H9 (cell line): ENCODE measurements at regions not wholly inside any gene's neighbourhood (a gene's known extent, or its start where the extent isn't known, plus 50 kb on each side); places are given as distances from the start of the nearest gene placed in this dataset.

Experiments used
- DNase-seq: peaks from one replicate; pipeline ENCODE4 v3.0.0-alpha.2; 2017
- H2AFZ ChIP-seq: one replicate; pipeline ENCODE4 v1.6.1; 2013; ENCODE audit warnings: mild to moderate bottlenecking, low read length, control low read depth, moderate library complexity
- H2AK5ac ChIP-seq: 2 replicates; pipeline ENCODE4 v1.6.1; 2013; ENCODE audit warnings: low read length, control low read depth, mixed read lengths; ENCODE audit not compliant: insufficient read length
- H2BK120ac ChIP-seq: one replicate; pipeline ENCODE4 v1.6.1; 2013; ENCODE audit warnings: low read depth, mild to moderate bottlenecking, low read length, control low read depth, inconsistent platforms; ENCODE audit not compliant: poor library complexity, severe bottlenecking
- H2BK12ac ChIP-seq: 2 replicates; pipeline ENCODE4 v1.6.1; 2013; ENCODE audit warnings: low read length, control low read depth, mixed read lengths, low read depth; ENCODE audit not compliant: insufficient read length
- H2BK15ac ChIP-seq: 2 replicates; pipeline ENCODE4 v1.6.1; 2013; ENCODE audit warnings: low read depth, low read length, control low read depth
- H2BK20ac ChIP-seq: one replicate; pipeline ENCODE4 v1.6.1; 2013; ENCODE audit warnings: low read depth, mild to moderate bottlenecking, low read length, control low read depth, inconsistent platforms; ENCODE audit not compliant: poor library complexity, severe bottlenecking
- H2BK5ac ChIP-seq: 2 replicates; pipeline ENCODE4 v1.6.1; 2013; ENCODE audit warnings: low read length, control low read depth, mixed read lengths; ENCODE audit not compliant: insufficient read length
- H3K14ac ChIP-seq: 2 replicates; pipeline ENCODE4 v1.6.1; 2013; ENCODE audit warnings: low read length, control low read depth; ENCODE audit not compliant: insufficient read depth
- H3K18ac ChIP-seq: 2 replicates; pipeline ENCODE4 v1.6.1; 2013; ENCODE audit warnings: low read depth, mild to moderate bottlenecking, mixed read lengths, low read length, control low read depth; ENCODE audit not compliant: insufficient read length
- H3K23ac ChIP-seq: 2 replicates; pipeline ENCODE4 v1.6.1; 2013; ENCODE audit warnings: low read length, control low read depth, mixed read lengths, low read depth; ENCODE audit not compliant: insufficient read length
- H3K23me2 ChIP-seq: 2 replicates; pipeline ENCODE4 v1.6.1; 2013; ENCODE audit warnings: low read depth, mild to moderate bottlenecking, mixed read lengths, low read length, control low read depth; ENCODE audit not compliant: insufficient read length, poor library complexity, severe bottlenecking
- H3K27ac ChIP-seq: 2 replicates; pipeline ENCODE4 v1.5.1; 2013; ENCODE audit warnings: low read length, control low read depth, mixed read lengths, low read depth; ENCODE audit not compliant: insufficient read length
- H3K27me3 ChIP-seq: 2 replicates; pipeline ENCODE4 v1.6.1; 2013; ENCODE audit warnings: low read length, control low read depth, inconsistent platforms; ENCODE audit not compliant: insufficient read depth
- H3K4ac ChIP-seq: 2 replicates; pipeline ENCODE4 v1.6.1; 2013; ENCODE audit warnings: low read depth, mild to moderate bottlenecking, control low read depth, inconsistent platforms, low read length, moderate library complexity
- H3K4me1 ChIP-seq: 2 replicates; pipeline ENCODE4 v1.6.1; 2013; ENCODE audit warnings: low read length, control low read depth, inconsistent platforms; ENCODE audit not compliant: insufficient read depth
- H3K4me2 ChIP-seq: 2 replicates; pipeline ENCODE4 v1.6.1; 2013; ENCODE audit warnings: low read length, control low read depth, mixed read lengths; ENCODE audit not compliant: insufficient read length, insufficient read depth
- H3K56ac ChIP-seq: 2 replicates; pipeline ENCODE4 v1.6.1; 2013; ENCODE audit warnings: low read depth, mild to moderate bottlenecking, mixed read lengths, low read length, control low read depth; ENCODE audit not compliant: insufficient read length
- H3K79me1 ChIP-seq: 2 replicates; pipeline ENCODE4 v1.6.1; 2013; ENCODE audit warnings: low read depth, mild to moderate bottlenecking, moderate library complexity, low read length, control low read depth, inconsistent platforms; ENCODE audit not compliant: insufficient read depth, poor library complexity, severe bottlenecking
- H3K79me2 ChIP-seq: 2 replicates; pipeline ENCODE4 v1.6.1; 2013; ENCODE audit warnings: low read length, control low read depth, inconsistent platforms; ENCODE audit not compliant: insufficient read depth
- H3K9ac ChIP-seq: 2 replicates; pipeline ENCODE4 v1.6.1; 2013; ENCODE audit warnings: low read length, control low read depth, mixed read lengths; ENCODE audit not compliant: insufficient read length; ENCODE audit errors: extremely low read depth
- H3K9me3 ChIP-seq: one replicate; pipeline ENCODE4 v1.6.1; 2013; ENCODE audit warnings: low read depth, low read length, inconsistent platforms; ENCODE audit not compliant: control insufficient read depth
- H3T11ph ChIP-seq: one replicate; pipeline ENCODE4 v1.6.1; 2013; ENCODE audit warnings: mild to moderate bottlenecking, low read length, control low read depth, inconsistent platforms
- H4K20me1 ChIP-seq: one replicate; pipeline ENCODE4 v1.6.1; 2013; ENCODE audit not compliant: control insufficient read depth, insufficient read length, insufficient read depth
- H4K5ac ChIP-seq: 2 replicates; pipeline ENCODE4 v1.6.1; 2013; ENCODE audit warnings: low read depth, mild to moderate bottlenecking, mixed read lengths, low read length, control low read depth; ENCODE audit not compliant: insufficient read length
- H4K8ac ChIP-seq: replicated peaks from 2 replicates; pipeline ENCODE4 v1.6.1; 2013; ENCODE audit warnings: low read length, control low read depth, mixed read lengths, low read depth; ENCODE audit not compliant: insufficient read length
- H4K91ac ChIP-seq: 2 replicates; pipeline ENCODE4 v1.6.1; 2013; ENCODE audit warnings: low read depth, mild to moderate bottlenecking, moderate library complexity, mixed read lengths, low read length, control low read depth; ENCODE audit not compliant: insufficient read length
- H3K27ac Mint-ChIP-seq, 3 experiments: 2 replicates in 2 of 3; 3 replicates in 1 of 3; pipeline ENCODE4 v1.8.0; 2020 to 2021; ENCODE audit warnings: mixed read lengths in 3 of 3, mild to moderate bottlenecking in 1 of 3, moderate library complexity in 1 of 3
- H3K27me3 Mint-ChIP-seq: 2 replicates; pipeline ENCODE4 v1.8.0; 2021; ENCODE audit warnings: low read depth, mild to moderate bottlenecking, moderate library complexity, mixed read lengths
- H3K36me3 Mint-ChIP-seq, 3 experiments: 2 replicates in 2 of 3; 3 replicates in 1 of 3; pipeline ENCODE4 v1.8.0; 2020 to 2021; ENCODE audit warnings: low read depth in 3 of 3, mixed read lengths in 3 of 3; ENCODE audit not compliant: insufficient read depth in 1 of 3
- H3K4me1 Mint-ChIP-seq, 2 experiments: 2 replicates each; pipeline ENCODE4 v1.8.0; 2020; ENCODE audit warnings: mixed read lengths in 2 of 2
- H3K4me3 Mint-ChIP-seq, 2 experiments: 2 replicates in 1 of 2; 3 replicates in 1 of 2; pipeline ENCODE4 v1.8.0; 2020 to 2021; ENCODE audit warnings: mild to moderate bottlenecking in 2 of 2, mixed read lengths in 2 of 2, moderate library complexity in 1 of 2
- H3K9me3 Mint-ChIP-seq, 2 experiments: 2 replicates in 1 of 2; 3 replicates in 1 of 2; pipeline ENCODE4 v1.8.0; 2020; ENCODE audit warnings: mild to moderate bottlenecking in 2 of 2, mixed read lengths in 2 of 2, moderate library complexity in 1 of 2
- WGBS: extraction: QIAGEN DNeasy Blood & Tissue Kit; methylation state at CpG from one replicate; pipeline ENCODE4 v1.1.7; 2013; ENCODE audit warnings: missing lambda C conversion rate, low lambda C conversion rate, mixed read lengths; ENCODE audit not compliant: insufficient read length; ENCODE audit errors: extremely low coverage; 5-methylcytosine and 5-hydroxymethylcytosine counted together
- TF ChIP-seq, protein P1 (sequence below): fragments of 200-600 bp; sonication (generic); conservative IDR thresholded peaks from 3 replicates; pipeline ENCODE4 v1.8.0; 2021; ENCODE audit warnings: antibody characterized with exemption, mild to moderate bottlenecking

DNA sequence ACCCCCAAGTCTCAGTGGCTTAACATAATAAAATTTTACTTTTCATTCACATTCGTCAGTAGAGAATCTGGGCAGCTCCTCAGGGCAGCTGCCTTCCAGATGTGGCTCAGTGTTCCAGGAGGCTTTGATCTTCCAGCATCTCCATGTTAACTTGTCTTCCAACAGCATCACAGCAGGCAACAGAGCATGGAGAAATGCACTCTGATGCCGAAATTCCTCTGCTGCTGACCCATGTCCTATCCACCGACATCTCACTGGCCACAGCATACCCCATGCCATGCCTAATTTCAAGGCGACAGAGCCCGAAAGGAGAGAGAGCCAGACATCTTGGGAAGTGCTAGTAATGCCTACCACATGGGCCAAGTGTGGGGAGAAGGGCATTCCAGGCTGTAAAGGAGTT lies 64.9 kb upstream of the MEDAG start:
- no peak overlapping the region for H3K23ac ChIP-seq
- H4K20me1 ChIP-seq: peaks cover 3% of the 10 kb centered on the region
- peaks cover 7% of the 10 kb centered on the region for H3K27me3 Mint-ChIP-seq
- H3K56ac ChIP-seq: no peak overlapping the region
- no peak overlapping the region for H2BK5ac ChIP-seq
- no peak overlapping the region for H2BK15ac ChIP-seq
- H3K9ac ChIP-seq: no peak overlapping the region
- H3K4me1 ChIP-seq: no peaks in the 10 kb centered on the region; the same call in 1 of the 2 replicates
- H3K79me2 ChIP-seq: no peaks in the 10 kb centered on the region
- no peak overlapping the region for H3K18ac ChIP-seq
- H3K4ac ChIP-seq: no peak overlapping the region
- H2BK20ac ChIP-seq: no peak overlapping the region
- no peaks in the 10 kb centered on the region for H3K23me2 ChIP-seq
- H3K9me3 ChIP-seq: no peaks in the 10 kb centered on the region
- no CpG with 5 or more reads among the region's 5 CpGs for WGBS
- no peak for DNase-seq
- H3K4me1 Mint-ChIP-seq: peaks cover 0 to 4% of the 10 kb centered on the region in 2 experiments; a peak in 1 of 4 replicates
- H3K4me2 ChIP-seq: no peak overlapping the region
- H3T11ph ChIP-seq: no peak overlapping the region
- H3K27me3 ChIP-seq: no peaks in the 10 kb centered on the region
- no peak overlapping the region for H2AK5ac ChIP-seq
- no peak overlapping the region for H2AFZ ChIP-seq
- H3K14ac ChIP-seq: no peak overlapping the region
- H3K27ac Mint-ChIP-seq: no peak overlapping the region
- H3K4me3 Mint-ChIP-seq: no peak overlapping the region
- peaks cover 0 to 2% (median 0%) of the 10 kb centered on the region in 3 experiments; a peak in 1 of 7 replicates for H3K36me3 Mint-ChIP-seq
- H2BK120ac ChIP-seq: no peak overlapping the region
- no peak overlapping the region for H4K8ac ChIP-seq
- no peak overlapping the region for H4K5ac ChIP-seq
- H3K79me1 ChIP-seq: no peaks in the 10 kb centered on the region
- H2BK12ac ChIP-seq: no peak overlapping the region
- H3K9me3 Mint-ChIP-seq: peaks cover 7 to 8% of the 10 kb centered on the region in 2 experiments; a peak in 4 of 5 replicates
- no peak overlapping the region for H3K27ac ChIP-seq
- TF ChIP-seq, protein P1, sequence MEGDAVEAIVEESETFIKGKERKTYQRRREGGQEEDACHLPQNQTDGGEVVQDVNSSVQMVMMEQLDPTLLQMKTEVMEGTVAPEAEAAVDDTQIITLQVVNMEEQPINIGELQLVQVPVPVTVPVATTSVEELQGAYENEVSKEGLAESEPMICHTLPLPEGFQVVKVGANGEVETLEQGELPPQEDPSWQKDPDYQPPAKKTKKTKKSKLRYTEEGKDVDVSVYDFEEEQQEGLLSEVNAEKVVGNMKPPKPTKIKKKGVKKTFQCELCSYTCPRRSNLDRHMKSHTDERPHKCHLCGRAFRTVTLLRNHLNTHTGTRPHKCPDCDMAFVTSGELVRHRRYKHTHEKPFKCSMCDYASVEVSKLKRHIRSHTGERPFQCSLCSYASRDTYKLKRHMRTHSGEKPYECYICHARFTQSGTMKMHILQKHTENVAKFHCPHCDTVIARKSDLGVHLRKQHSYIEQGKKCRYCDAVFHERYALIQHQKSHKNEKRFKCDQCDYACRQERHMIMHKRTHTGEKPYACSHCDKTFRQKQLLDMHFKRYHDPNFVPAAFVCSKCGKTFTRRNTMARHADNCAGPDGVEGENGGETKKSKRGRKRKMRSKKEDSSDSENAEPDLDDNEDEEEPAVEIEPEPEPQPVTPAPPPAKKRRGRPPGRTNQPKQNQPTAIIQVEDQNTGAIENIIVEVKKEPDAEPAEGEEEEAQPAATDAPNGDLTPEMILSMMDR: no peak
- H4K91ac ChIP-seq: no peak overlapping the region
